Neural progenitor cell (in vitro differentiated cells): ENCODE measurements at regions not wholly inside any gene's neighbourhood (a gene's known extent, or its start where the extent isn't known, plus 50 kb on each side); places are given as distances from the start of the nearest gene placed in this dataset.

Source experiments
- DNase-seq: peaks from one replicate; pipeline ENCODE4 v3.0.0-alpha.2; 2016; ENCODE audit warnings: low spot score
- H2AFZ ChIP-seq: fragments of 200-600 bp; sonication (generic); replicated peaks from 2 replicates; pipeline ENCODE4 v1.6.1; 2016; ENCODE audit warnings: antibody characterized with exemption
- H3F3A ChIP-seq: fragments of 200-600 bp; sonication (generic); 2 replicates; pipeline ENCODE4 v1.6.1; 2016; ENCODE audit warnings: antibody characterized with exemption, low read depth
- H3K27ac ChIP-seq: fragments of 200-600 bp; sonication (generic); 2 replicates; pipeline ENCODE4 v1.5.1; 2016; ENCODE audit warnings: mild to moderate bottlenecking
- H3K27me3 ChIP-seq: fragments of 200-600 bp; sonication (generic); 2 replicates; pipeline ENCODE4 v1.6.1; 2016; ENCODE audit warnings: mild to moderate bottlenecking, moderate library complexity
- H3K36me3 ChIP-seq: fragments of 200-600 bp; sonication (generic); 2 replicates; pipeline ENCODE4 v1.5.1; 2016
- H3K4me1 ChIP-seq: fragments of 200-600 bp; sonication (generic); 2 replicates; pipeline ENCODE4 v1.6.1; 2016; ENCODE audit warnings: mixed run types
- H3K4me2 ChIP-seq: fragments of 200-600 bp; sonication (generic); 2 replicates; pipeline ENCODE4 v1.6.1; 2016
- H3K4me3 ChIP-seq: fragments of 200-600 bp; sonication (generic); 2 replicates; pipeline ENCODE4 v1.5.1; 2016
- H3K79me2 ChIP-seq: fragments of 200-600 bp; sonication (generic); 2 replicates; pipeline ENCODE4 v1.6.1; 2016; ENCODE audit warnings: low read depth
- H3K9ac ChIP-seq: fragments of 200-600 bp; sonication (generic); 2 replicates; pipeline ENCODE4 v1.6.1; 2016
- H3K9me3 ChIP-seq: fragments of 200-600 bp; sonication (generic); 2 replicates; pipeline ENCODE4 v1.5.1; 2016; ENCODE audit warnings: low read depth
- H4K20me1 ChIP-seq: fragments of 200-600 bp; sonication (generic); 2 replicates; pipeline ENCODE4 v1.6.1; 2016; ENCODE audit warnings: low read depth
- H3K27ac Mint-ChIP-seq: 3 replicates; pipeline ENCODE4 v1.8.0; 2021; ENCODE audit warnings: mixed read lengths
- H3K27me3 Mint-ChIP-seq: 2 replicates; pipeline ENCODE4 v1.8.0; 2022; ENCODE audit warnings: low read depth, mild to moderate bottlenecking, inconsistent platforms, moderate library complexity, mixed read lengths; ENCODE audit not compliant: insufficient read depth
- H3K36me3 Mint-ChIP-seq: 3 replicates; pipeline ENCODE4 v1.8.0; 2021; ENCODE audit warnings: mixed read lengths
- H3K4me1 Mint-ChIP-seq: 3 replicates; pipeline ENCODE4 v1.8.0; 2021; ENCODE audit warnings: mixed read lengths
- H3K4me3 Mint-ChIP-seq: 3 replicates; pipeline ENCODE4 v1.8.0; 2021; ENCODE audit warnings: mild to moderate bottlenecking, moderate library complexity, mixed read lengths
- H3K9me3 Mint-ChIP-seq: 3 replicates; pipeline ENCODE4 v1.8.0; 2020; ENCODE audit warnings: mixed read lengths
- EZH2 ChIP-seq: fragments of 200-600 bp; sonication (generic); IDR thresholded peaks from 2 replicates; pipeline ENCODE4 v1.6.1; 2017; ENCODE audit warnings: antibody characterized with exemption, mild to moderate bottlenecking, moderate library complexity
- EZH2phosphoT487 ChIP-seq: fragments of 200-600 bp; sonication (generic); IDR thresholded peaks from 2 replicates; pipeline ENCODE4 v1.6.1; 2017; ENCODE audit warnings: antibody characterized with exemption
- TF ChIP-seq, protein P1 (sequence below): fragments of 200-600 bp; sonication (generic); IDR thresholded peaks from 2 replicates; pipeline ENCODE4 v1.5.1; 2017; ENCODE audit warnings: antibody characterized with exemption, mild to moderate bottlenecking

DNA sequence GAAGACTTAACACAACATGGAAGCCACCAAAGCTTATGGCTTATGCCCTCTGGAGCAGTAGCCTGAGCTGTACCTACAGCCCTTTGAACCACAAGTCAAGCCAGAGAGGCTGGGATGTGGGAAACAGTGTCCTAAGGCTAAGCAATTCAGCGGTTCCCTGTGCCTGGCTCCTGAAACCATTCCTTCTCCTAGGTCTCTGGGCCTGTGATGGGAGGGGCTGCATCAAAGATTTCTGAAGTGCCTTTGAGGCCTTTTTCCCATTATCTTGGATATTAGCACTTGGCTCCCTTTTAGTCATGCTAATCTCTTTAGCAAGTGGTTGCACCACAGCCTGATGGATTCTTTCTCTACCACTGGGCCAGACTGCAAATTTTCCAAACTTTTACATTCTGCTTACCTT lies 140.5 kb upstream of the NUDT10 start:
- Histone ChIP-seq H3K79me2 (no peaks in the 10 kb centered on the region), H3K36me3 (no peaks in the 10 kb centered on the region), H3K9me3 (no peaks in the 10 kb centered on the region), H3K27ac (no peak overlapping the region), H4K20me1 (no peaks in the 10 kb centered on the region), H3K4me1 (no peaks in the 10 kb centered on the region), H3K4me2 (no peak overlapping the region), H3F3A (no peaks in the 10 kb centered on the region), H3K4me3 (no peak overlapping the region), H3K9ac (no peak overlapping the region), H2AFZ (no peak overlapping the region), H3K27me3 (no peaks in the 10 kb centered on the region)
- peaks cover 2% of the 10 kb centered on the region for H3K27me3 Mint-ChIP-seq
- peaks cover 8% of the 10 kb centered on the region for H3K9me3 Mint-ChIP-seq
- no peaks in the 10 kb centered on the region for H3K36me3 Mint-ChIP-seq
- H3K4me3 Mint-ChIP-seq, result no peak overlapping the region
- DNase-seq, result no peak
- TF ChIP-seq, protein P1, sequence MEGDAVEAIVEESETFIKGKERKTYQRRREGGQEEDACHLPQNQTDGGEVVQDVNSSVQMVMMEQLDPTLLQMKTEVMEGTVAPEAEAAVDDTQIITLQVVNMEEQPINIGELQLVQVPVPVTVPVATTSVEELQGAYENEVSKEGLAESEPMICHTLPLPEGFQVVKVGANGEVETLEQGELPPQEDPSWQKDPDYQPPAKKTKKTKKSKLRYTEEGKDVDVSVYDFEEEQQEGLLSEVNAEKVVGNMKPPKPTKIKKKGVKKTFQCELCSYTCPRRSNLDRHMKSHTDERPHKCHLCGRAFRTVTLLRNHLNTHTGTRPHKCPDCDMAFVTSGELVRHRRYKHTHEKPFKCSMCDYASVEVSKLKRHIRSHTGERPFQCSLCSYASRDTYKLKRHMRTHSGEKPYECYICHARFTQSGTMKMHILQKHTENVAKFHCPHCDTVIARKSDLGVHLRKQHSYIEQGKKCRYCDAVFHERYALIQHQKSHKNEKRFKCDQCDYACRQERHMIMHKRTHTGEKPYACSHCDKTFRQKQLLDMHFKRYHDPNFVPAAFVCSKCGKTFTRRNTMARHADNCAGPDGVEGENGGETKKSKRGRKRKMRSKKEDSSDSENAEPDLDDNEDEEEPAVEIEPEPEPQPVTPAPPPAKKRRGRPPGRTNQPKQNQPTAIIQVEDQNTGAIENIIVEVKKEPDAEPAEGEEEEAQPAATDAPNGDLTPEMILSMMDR, result no peak
- no peak for TF ChIP-seq EZH2
- TF ChIP-seq EZH2phosphoT487, result no peak
- no peaks in the 10 kb centered on the region for H3K4me1 Mint-ChIP-seq
- no peak overlapping the region for H3K27ac Mint-ChIP-seq

DNA sequence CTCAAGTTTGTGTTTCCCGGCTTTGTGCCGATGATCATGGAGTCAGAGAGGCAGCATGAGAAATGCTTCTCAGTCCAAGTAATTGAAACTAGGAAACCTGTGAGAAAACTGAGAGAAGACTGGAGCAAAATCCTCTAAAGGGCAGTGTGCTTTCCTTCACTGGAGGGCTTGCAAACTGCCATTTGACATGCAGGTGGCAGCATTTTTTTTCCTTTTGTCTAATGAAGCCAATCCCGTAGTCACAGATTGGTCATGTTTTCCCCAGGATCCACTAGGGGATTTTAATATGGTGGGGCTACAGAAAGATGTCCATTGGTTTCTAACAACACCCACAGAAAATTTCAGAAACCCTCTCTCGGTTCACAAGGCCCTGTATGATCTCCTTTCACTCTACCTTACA lies 117.4 kb upstream of the NUDT10 start:
- Histone ChIP-seq H3K4me2 (no peak overlapping the region), H3F3A (no peaks in the 10 kb centered on the region), H3K9ac (no peak overlapping the region), H3K27ac (no peak overlapping the region), H3K79me2 (no peaks in the 10 kb centered on the region), H2AFZ (no peak overlapping the region), H4K20me1 (no peaks in the 10 kb centered on the region), H3K4me3 (no peak overlapping the region), H3K4me1 (no peaks in the 10 kb centered on the region), H3K27me3 (no peaks in the 10 kb centered on the region), H3K9me3 (peaks cover 9% of the 10 kb centered on the region), H3K36me3 (no peaks in the 10 kb centered on the region)
- H3K9me3 Mint-ChIP-seq, result no peaks in the 10 kb centered on the region
- H3K4me1 Mint-ChIP-seq, result no peaks in the 10 kb centered on the region
- peaks cover 2% of the 10 kb centered on the region for H3K27me3 Mint-ChIP-seq
- TF ChIP-seq EZH2 (no peak), EZH2phosphoT487 (no peak)
- TF ChIP-seq, protein P1, result peak; percentile 44
- H3K27ac Mint-ChIP-seq, result no peak overlapping the region
- H3K4me3 Mint-ChIP-seq, result no peak overlapping the region
- peak; percentile 25 for DNase-seq
- H3K36me3 Mint-ChIP-seq, result no peaks in the 10 kb centered on the region

DNA sequence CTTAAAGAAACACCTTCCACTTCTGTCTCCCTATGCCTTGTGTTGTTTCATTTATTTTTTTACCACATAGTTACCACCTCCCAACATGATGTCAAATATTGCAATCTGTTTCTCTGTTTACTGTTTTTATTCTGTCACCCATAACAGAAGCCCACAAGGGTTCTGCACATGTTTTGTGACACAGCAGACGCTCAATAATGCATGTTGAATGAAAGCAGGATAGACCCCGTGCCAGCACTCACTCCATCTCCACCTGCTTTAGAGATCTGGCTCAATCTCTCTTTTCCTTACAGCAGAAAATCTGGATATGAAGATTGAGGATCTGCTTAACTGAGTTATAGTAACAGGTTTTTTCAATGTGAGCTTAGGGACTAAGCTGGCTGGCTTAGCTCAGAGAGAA lies 116.8 kb upstream of the NUDT10 start:
- no peaks in the 10 kb centered on the region for H3K27me3 ChIP-seq
- no peak overlapping the region for H3K27ac Mint-ChIP-seq
- H3K4me2 ChIP-seq, result no peak overlapping the region
- H3K79me2 ChIP-seq, result no peaks in the 10 kb centered on the region
- peaks cover 2% of the 10 kb centered on the region for H3K27me3 Mint-ChIP-seq
- no peaks in the 10 kb centered on the region for H4K20me1 ChIP-seq
- H3K4me3 Mint-ChIP-seq, result no peak overlapping the region
- no peak overlapping the region for H2AFZ ChIP-seq
- no peaks in the 10 kb centered on the region for H3K4me1 Mint-ChIP-seq
- no peak overlapping the region for H3K4me3 ChIP-seq
- no peak overlapping the region for H3K27ac ChIP-seq
- no peaks in the 10 kb centered on the region for H3K4me1 ChIP-seq
- H3K9me3 ChIP-seq, result peaks cover 8% of the 10 kb centered on the region
- no peak overlapping the region for H3K9ac ChIP-seq
- no peaks in the 10 kb centered on the region for H3F3A ChIP-seq
- H3K36me3 Mint-ChIP-seq, result no peaks in the 10 kb centered on the region
- H3K36me3 ChIP-seq, result no peaks in the 10 kb centered on the region
- no peaks in the 10 kb centered on the region for H3K9me3 Mint-ChIP-seq
- no peak for DNase-seq
- no peak for TF ChIP-seq EZH2
- TF ChIP-seq, protein P1, result no peak
- no peak for TF ChIP-seq EZH2phosphoT487
